Lower leg skin (tissue), 3 donors: ENCODE measurements at regions not wholly inside any gene's neighbourhood (a gene's known extent, or its start where the extent isn't known, plus 50 kb on each side); places are given as distances from the start of the nearest gene placed in this dataset.

Experiments used
- POLR2A ChIP-seq, 2 donors: fragments of 450-650 bp; IDR thresholded peaks; one replicate each; pipeline ENCODE4 v1.6.1; 2016 to 2017; ENCODE audit warnings: antibody characterized with exemption in 2 of 2, mild to moderate bottlenecking in 1 of 2, moderate library complexity in 1 of 2
- TF ChIP-seq, protein P1 (sequence below), 3 donors: fragments of 450-650 bp; IDR thresholded peaks; one replicate each; pipeline ENCODE4 v1.5.1; 2016; ENCODE audit warnings: antibody characterized with exemption in 3 of 3, mild to moderate bottlenecking in 3 of 3, moderate library complexity in 2 of 3

DNA sequence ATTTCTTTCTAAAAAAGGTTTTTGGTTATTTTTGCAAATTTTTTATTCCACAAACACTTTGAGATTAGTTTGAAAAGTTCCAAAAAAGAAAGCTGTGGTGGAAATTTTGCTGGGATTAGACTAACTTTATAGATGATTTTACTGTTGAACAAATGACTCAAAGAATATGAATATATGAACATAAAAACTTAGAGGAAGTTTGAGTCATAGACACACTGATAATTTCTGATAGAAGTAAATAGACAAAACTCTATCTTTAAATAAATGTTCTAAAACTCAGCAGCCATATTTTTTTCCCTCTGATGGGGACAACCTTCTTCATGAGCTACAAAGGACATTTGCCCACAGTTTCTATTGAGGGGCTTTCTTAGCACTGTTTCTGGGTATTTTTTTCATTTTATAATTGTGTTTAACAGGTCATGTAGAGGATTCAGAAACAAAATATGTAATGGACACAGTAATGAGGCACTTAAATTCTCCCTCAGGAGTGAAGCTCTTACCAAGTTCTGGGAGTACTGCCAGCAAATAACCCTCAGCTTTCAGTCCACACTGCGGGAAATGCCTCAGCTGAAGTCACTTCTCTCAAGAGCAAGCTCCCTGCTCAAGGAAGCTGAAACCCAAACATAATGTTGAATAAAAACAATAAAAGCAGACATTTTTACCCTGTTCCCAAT lies 157.6 kb downstream of the NFKBIZ start:
- TF ChIP-seq, protein P1, sequence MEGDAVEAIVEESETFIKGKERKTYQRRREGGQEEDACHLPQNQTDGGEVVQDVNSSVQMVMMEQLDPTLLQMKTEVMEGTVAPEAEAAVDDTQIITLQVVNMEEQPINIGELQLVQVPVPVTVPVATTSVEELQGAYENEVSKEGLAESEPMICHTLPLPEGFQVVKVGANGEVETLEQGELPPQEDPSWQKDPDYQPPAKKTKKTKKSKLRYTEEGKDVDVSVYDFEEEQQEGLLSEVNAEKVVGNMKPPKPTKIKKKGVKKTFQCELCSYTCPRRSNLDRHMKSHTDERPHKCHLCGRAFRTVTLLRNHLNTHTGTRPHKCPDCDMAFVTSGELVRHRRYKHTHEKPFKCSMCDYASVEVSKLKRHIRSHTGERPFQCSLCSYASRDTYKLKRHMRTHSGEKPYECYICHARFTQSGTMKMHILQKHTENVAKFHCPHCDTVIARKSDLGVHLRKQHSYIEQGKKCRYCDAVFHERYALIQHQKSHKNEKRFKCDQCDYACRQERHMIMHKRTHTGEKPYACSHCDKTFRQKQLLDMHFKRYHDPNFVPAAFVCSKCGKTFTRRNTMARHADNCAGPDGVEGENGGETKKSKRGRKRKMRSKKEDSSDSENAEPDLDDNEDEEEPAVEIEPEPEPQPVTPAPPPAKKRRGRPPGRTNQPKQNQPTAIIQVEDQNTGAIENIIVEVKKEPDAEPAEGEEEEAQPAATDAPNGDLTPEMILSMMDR (IDR thresholded peaks at IDR 0.05): no peak
- TF ChIP-seq POLR2A (IDR thresholded peaks at IDR 0.05): no peak
